SK-N-SH treated with all-trans-retinoic acid at 6 μM for 48 hours (cell line): ENCODE measurements at regions not wholly inside any gene's neighbourhood (a gene's known extent, or its start where the extent isn't known, plus 50 kb on each side); places are given as distances from the start of the nearest gene placed in this dataset.

Experiments used
- ZFP30 ChIP-seq: fragments of 450-650 bp; formaldehyde crosslinking; IDR thresholded peaks from 2 replicates; pipeline ENCODE4 v1.5.0; 2022; ENCODE audit warnings: mild to moderate bottlenecking, moderate library complexity
- TF ChIP-seq, protein P1 (sequence below): fragments of 250-450 bp; sonication (Bioruptor Pico); IDR thresholded peaks from 2 replicates; pipeline ENCODE4 v1.8.0; 2021; ENCODE audit warnings: low read depth, mild to moderate bottlenecking, moderate library complexity, borderline replicate concordance

- no peak for TF ChIP-seq ZFP30
- TF ChIP-seq, protein P1, sequence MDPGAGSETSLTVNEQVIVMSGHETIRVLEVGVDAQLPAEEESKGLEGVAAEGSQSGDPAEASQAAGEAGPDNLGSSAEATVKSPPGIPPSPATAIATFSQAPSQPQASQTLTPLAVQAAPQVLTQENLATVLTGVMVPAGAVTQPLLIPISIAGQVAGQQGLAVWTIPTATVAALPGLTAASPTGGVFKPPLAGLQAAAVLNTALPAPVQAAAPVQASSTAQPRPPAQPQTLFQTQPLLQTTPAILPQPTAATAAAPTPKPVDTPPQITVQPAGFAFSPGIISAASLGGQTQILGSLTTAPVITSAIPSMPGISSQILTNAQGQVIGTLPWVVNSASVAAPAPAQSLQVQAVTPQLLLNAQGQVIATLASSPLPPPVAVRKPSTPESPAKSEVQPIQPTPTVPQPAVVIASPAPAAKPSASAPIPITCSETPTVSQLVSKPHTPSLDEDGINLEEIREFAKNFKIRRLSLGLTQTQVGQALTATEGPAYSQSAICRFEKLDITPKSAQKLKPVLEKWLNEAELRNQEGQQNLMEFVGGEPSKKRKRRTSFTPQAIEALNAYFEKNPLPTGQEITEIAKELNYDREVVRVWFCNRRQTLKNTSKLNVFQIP (CRISPR knock-in tag), result no peak
These were observed 58.0 kb upstream of the ZFP42 start for GRCh38 chr4:187937557-187937956.
